Trophoblast cell (in vitro differentiated cells and primary cell): ENCODE measurements at regions not wholly inside any gene's neighbourhood (a gene's known extent, or its start where the extent isn't known, plus 50 kb on each side); places are given as distances from the start of the nearest gene placed in this dataset.

ENCODE experiments used
- DNase-seq, 2 donors: peaks; one replicate each; pipeline ENCODE4 v3.0.0-alpha.2; 2016
- H2AFZ ChIP-seq: 2 replicates; pipeline ENCODE4 v1.6.1; 2013; ENCODE audit warnings: low read length, moderate library complexity, mild to moderate bottlenecking; ENCODE audit not compliant: insufficient read depth, poor library complexity
- H2AK5ac ChIP-seq: 2 replicates; pipeline ENCODE4 v1.6.1; 2013; ENCODE audit warnings: mild to moderate bottlenecking, low read length
- H2BK120ac ChIP-seq: 2 replicates; pipeline ENCODE4 v1.6.1; 2013; ENCODE audit warnings: low read length, mild to moderate bottlenecking, moderate library complexity; ENCODE audit not compliant: insufficient read depth, poor library complexity
- H2BK12ac ChIP-seq: 2 replicates; pipeline ENCODE4 v1.6.1; 2013; ENCODE audit warnings: mild to moderate bottlenecking, low read length, moderate library complexity
- H2BK5ac ChIP-seq: 2 replicates; pipeline ENCODE4 v1.6.1; 2013; ENCODE audit warnings: low read length, low read depth, moderate library complexity, mild to moderate bottlenecking; ENCODE audit not compliant: poor library complexity
- H3K14ac ChIP-seq: 2 replicates; pipeline ENCODE4 v1.6.1; 2013; ENCODE audit warnings: mild to moderate bottlenecking, low read length
- H3K18ac ChIP-seq: 2 replicates; pipeline ENCODE4 v1.6.1; 2013; ENCODE audit warnings: mild to moderate bottlenecking, low read length
- H3K23ac ChIP-seq: 2 replicates; pipeline ENCODE4 v1.6.1; 2013; ENCODE audit warnings: low read length
- H3K27ac ChIP-seq: 2 replicates; pipeline ENCODE4 v1.5.1; 2013; ENCODE audit warnings: low read depth, mild to moderate bottlenecking, inconsistent platforms, low read length, moderate library complexity
- H3K27me3 ChIP-seq: 2 replicates; pipeline ENCODE4 v1.6.1; 2013; ENCODE audit warnings: inconsistent platforms, mild to moderate bottlenecking, low read length, moderate library complexity; ENCODE audit not compliant: insufficient read depth
- H3K36me3 ChIP-seq, 2 experiments: 1 replicate in 1 of 2; 2 replicates in 1 of 2; pipeline ENCODE4 v1.6.1; 2013; ENCODE audit warnings: low read length in 2 of 2, mild to moderate bottlenecking in 2 of 2, moderate library complexity in 1 of 2; ENCODE audit not compliant: insufficient read depth in 2 of 2, control insufficient read depth in 1 of 2
- H3K4ac ChIP-seq: 2 replicates; pipeline ENCODE4 v1.6.1; 2013; ENCODE audit warnings: low read depth, mild to moderate bottlenecking, low read length, moderate library complexity
- H3K4me1 ChIP-seq, 2 experiments: 1 replicate in 1 of 2; 2 replicates in 1 of 2; pipeline ENCODE4 v1.6.1; 2013; ENCODE audit warnings: low read length in 2 of 2, mild to moderate bottlenecking in 2 of 2, moderate library complexity in 1 of 2; ENCODE audit not compliant: insufficient read depth in 2 of 2, control insufficient read depth in 1 of 2
- H3K4me2 ChIP-seq: 2 replicates; pipeline ENCODE4 v1.6.1; 2013; ENCODE audit warnings: inconsistent platforms, mild to moderate bottlenecking, low read length, moderate library complexity
- H3K4me3 ChIP-seq: 2 replicates; pipeline ENCODE4 v1.5.1; 2013; ENCODE audit warnings: mild to moderate bottlenecking, low read depth, low read length, inconsistent platforms
- H3K79me1 ChIP-seq: one replicate; pipeline ENCODE4 v1.6.1; 2013; ENCODE audit warnings: low read length
- H3K79me2 ChIP-seq: 2 replicates; pipeline ENCODE4 v1.6.1; 2013; ENCODE audit warnings: low read length, mild to moderate bottlenecking; ENCODE audit not compliant: control insufficient read depth, insufficient read depth, poor library complexity
- H3K9ac ChIP-seq: 2 replicates; pipeline ENCODE4 v1.6.1; 2013; ENCODE audit warnings: mild to moderate bottlenecking, low read length
- H3K9me3 ChIP-seq: 2 replicates; pipeline ENCODE4 v1.6.1; 2013; ENCODE audit warnings: low read depth, mild to moderate bottlenecking, control low read depth, inconsistent platforms, low read length; ENCODE audit not compliant: insufficient read depth
- H4K12ac ChIP-seq: 2 replicates; pipeline ENCODE4 v1.6.1; 2013; ENCODE audit warnings: low read depth, mild to moderate bottlenecking, low read length, moderate library complexity
- H4K8ac ChIP-seq: 2 replicates; pipeline ENCODE4 v1.6.1; 2013; ENCODE audit warnings: low read depth, mild to moderate bottlenecking, low read length, moderate library complexity
- H4K91ac ChIP-seq: one replicate; pipeline ENCODE4 v1.6.1; 2013; ENCODE audit warnings: low read depth, mild to moderate bottlenecking, low read length, moderate library complexity
- WGBS: extraction: QIAGEN DNeasy Blood & Tissue Kit; methylation state at CpG from one replicate; pipeline ENCODE4 v1.1.7; 2013; ENCODE audit warnings: missing lambda C conversion rate; ENCODE audit not compliant: insufficient read length, insufficient coverage; ENCODE audit errors: extremely low coverage; 5-methylcytosine and 5-hydroxymethylcytosine counted together

DNA sequence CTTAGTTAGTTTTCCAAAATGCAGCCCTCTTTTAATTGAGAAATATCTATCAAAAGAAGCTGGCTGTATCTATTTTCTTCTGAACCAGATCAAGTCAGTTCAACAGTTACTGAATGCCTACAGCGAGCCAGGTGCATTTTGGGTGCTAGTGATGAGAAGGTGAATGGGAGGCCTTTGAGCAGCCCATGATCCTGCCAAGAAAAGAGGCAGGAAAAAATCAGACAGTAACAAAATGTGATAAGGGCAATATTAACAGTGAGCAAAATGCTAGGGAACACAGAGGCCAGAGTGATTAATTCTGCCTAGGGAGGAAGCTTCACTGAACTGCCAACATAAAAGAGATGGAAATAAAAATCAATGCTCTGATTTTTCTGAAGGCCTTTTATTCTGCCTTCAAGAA lies 248.5 kb downstream of the SNCA start:
- Histone ChIP-seq H3K9me3 (no peaks in the 10 kb centered on the region), H4K91ac (no peak overlapping the region), H3K27me3 (no peaks in the 10 kb centered on the region), H3K9ac (no peak overlapping the region), H3K4ac (no peak overlapping the region), H3K4me2 (no peak overlapping the region), H2BK120ac (no peak overlapping the region), H3K4me1 (peaks cover 0 to 2% of the 10 kb centered on the region in 2 experiments), H3K14ac (no peak overlapping the region), H4K12ac (no peak overlapping the region), H2AFZ (no peak overlapping the region), H2BK5ac (no peak overlapping the region), H3K18ac (no peak overlapping the region), H3K4me3 (no peak overlapping the region), H3K23ac (no peak overlapping the region), H4K8ac (no peak overlapping the region), H2BK12ac (no peak overlapping the region), H2AK5ac (no peak overlapping the region), H3K79me1 (no peaks in the 10 kb centered on the region), H3K79me2 (no peaks in the 10 kb centered on the region), H3K27ac (no peak overlapping the region), H3K36me3 (no peaks in the 10 kb centered on the region)
- DNase-seq, result no peak
- no CpG with 5 or more reads among the region's 1 CpG for WGBS

DNA sequence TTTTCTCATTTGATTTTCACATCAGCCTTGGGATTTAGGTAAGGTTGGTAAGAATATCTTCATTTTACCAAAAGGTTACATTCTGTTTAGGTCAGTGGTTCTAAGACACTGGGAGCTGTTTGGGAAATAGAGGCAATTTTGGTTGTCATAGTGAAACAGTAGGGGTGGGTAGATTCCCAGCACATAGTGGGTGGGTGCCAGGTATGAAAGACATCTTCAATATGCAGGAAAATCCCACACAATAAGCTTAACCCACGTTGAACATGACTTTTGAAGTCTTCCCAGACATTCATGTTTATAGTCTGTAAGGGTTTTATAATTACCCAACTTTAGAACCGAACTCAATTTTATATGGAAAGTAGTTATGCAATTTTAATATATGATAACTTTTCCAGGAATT lies 249.6 kb downstream of the SNCA start:
- WGBS, result no CpG with 5 or more reads among the region's 2 CpGs
- no peak overlapping the region for H2BK12ac ChIP-seq
- no peak overlapping the region for H2BK120ac ChIP-seq
- no peak overlapping the region for H4K91ac ChIP-seq
- H3K27me3 ChIP-seq, result no peaks in the 10 kb centered on the region
- H3K4me2 ChIP-seq, result no peak overlapping the region
- H2AFZ ChIP-seq, result no peak overlapping the region
- no peak overlapping the region for H4K12ac ChIP-seq
- H2BK5ac ChIP-seq, result no peak overlapping the region
- H3K14ac ChIP-seq, result no peak overlapping the region
- H3K9ac ChIP-seq, result no peak overlapping the region
- no peaks in the 10 kb centered on the region for H3K36me3 ChIP-seq
- no peaks in the 10 kb centered on the region for H3K9me3 ChIP-seq
- no peaks in the 10 kb centered on the region for H3K79me1 ChIP-seq
- no peak overlapping the region for H3K4me3 ChIP-seq
- H3K4ac ChIP-seq, result no peak overlapping the region
- no peak for DNase-seq
- H4K8ac ChIP-seq, result no peak overlapping the region
- no peaks in the 10 kb centered on the region for H3K79me2 ChIP-seq
- no peak overlapping the region for H2AK5ac ChIP-seq
- no peak overlapping the region for H3K27ac ChIP-seq
- no peak overlapping the region for H3K23ac ChIP-seq
- no peak overlapping the region for H3K18ac ChIP-seq
- peaks cover 0 to 2% of the 10 kb centered on the region in 2 experiments for H3K4me1 ChIP-seq

DNA sequence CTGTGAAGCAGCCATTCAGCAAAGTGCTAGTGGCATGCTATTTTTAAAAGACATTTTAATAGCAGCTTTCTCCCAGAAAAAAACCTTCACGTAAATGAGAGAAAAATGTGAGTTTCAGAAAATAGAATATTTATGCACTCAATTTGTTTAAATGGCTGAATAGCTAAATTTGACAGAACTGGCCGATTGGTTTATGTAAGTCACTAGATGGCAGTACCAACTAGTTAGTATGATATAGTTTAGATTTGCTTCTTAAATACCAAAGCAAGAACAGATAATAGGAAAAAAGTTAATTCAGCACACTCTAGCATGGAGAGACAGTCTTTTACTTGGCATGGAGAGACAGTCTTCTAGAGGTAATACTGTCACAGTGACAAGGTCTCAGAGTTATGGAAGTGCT lies 250.1 kb downstream of the SNCA start:
- H4K91ac ChIP-seq, result no peak overlapping the region
- H3K27me3 ChIP-seq, result no peaks in the 10 kb centered on the region
- no peaks in the 10 kb centered on the region for H3K79me1 ChIP-seq
- no peak overlapping the region for H4K8ac ChIP-seq
- H3K18ac ChIP-seq, result no peak overlapping the region
- peak in 1 of 2 donors; percentile 10 for DNase-seq
- H2BK120ac ChIP-seq, result no peak overlapping the region
- no peaks in the 10 kb centered on the region for H3K79me2 ChIP-seq
- H2BK12ac ChIP-seq, result no peak overlapping the region
- H2AFZ ChIP-seq, result no peak overlapping the region
- no peak overlapping the region for H3K27ac ChIP-seq
- no peaks in the 10 kb centered on the region for H3K9me3 ChIP-seq
- H4K12ac ChIP-seq, result no peak overlapping the region
- H2BK5ac ChIP-seq, result no peak overlapping the region
- no peak overlapping the region for H2AK5ac ChIP-seq
- H3K9ac ChIP-seq, result no peak overlapping the region
- peaks cover 0 to 2% of the 10 kb centered on the region in 2 experiments for H3K4me1 ChIP-seq
- no peak overlapping the region for H3K4ac ChIP-seq
- H3K23ac ChIP-seq, result no peak overlapping the region
- no peaks in the 10 kb centered on the region for H3K36me3 ChIP-seq
- H3K4me2 ChIP-seq, result no peak overlapping the region
- no peak overlapping the region for H3K14ac ChIP-seq
- no CpG with 5 or more reads among the region's 2 CpGs for WGBS
- H3K4me3 ChIP-seq, result no peak overlapping the region

DNA sequence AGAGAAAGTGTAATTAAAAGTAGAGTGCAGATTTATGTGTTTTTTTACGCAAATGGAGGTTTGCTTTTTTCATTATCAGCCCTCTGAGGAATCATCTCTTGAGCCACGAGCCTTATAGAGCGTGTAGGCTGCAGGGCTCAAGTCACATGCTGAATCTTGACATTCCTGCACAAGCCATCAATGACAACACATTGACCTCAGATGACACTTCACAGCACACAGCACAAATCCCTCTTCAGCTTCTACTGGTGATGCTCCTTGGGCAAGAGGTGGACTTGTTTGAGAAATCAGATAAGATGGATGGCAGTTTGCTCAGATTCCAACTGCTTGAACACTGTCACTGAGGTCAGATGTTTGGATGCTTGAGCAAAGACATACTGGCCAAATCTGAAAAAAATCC lies 250.6 kb downstream of the SNCA start:
- no peak overlapping the region for H3K18ac ChIP-seq
- no peak overlapping the region for H3K14ac ChIP-seq
- H3K4ac ChIP-seq, result no peak overlapping the region
- no peaks in the 10 kb centered on the region for H3K79me1 ChIP-seq
- no peaks in the 10 kb centered on the region for H3K9me3 ChIP-seq
- no peak overlapping the region for H4K8ac ChIP-seq
- H4K91ac ChIP-seq, result no peak overlapping the region
- H2AFZ ChIP-seq, result no peak overlapping the region
- H3K9ac ChIP-seq, result no peak overlapping the region
- DNase-seq, result peak in 1 of 2 donors; percentile 4
- no peak overlapping the region for H2BK5ac ChIP-seq
- H2BK12ac ChIP-seq, result no peak overlapping the region
- no peaks in the 10 kb centered on the region for H3K27me3 ChIP-seq
- no peaks in the 10 kb centered on the region for H3K36me3 ChIP-seq
- H3K4me3 ChIP-seq, result no peak overlapping the region
- peaks cover 0 to 2% of the 10 kb centered on the region in 2 experiments for H3K4me1 ChIP-seq
- no peak overlapping the region for H3K27ac ChIP-seq
- no CpG with 5 or more reads among the region's 3 CpGs for WGBS
- no peak overlapping the region for H2BK120ac ChIP-seq
- H3K4me2 ChIP-seq, result no peak overlapping the region
- no peak overlapping the region for H2AK5ac ChIP-seq
- H4K12ac ChIP-seq, result no peak overlapping the region
- no peak overlapping the region for H3K23ac ChIP-seq
- H3K79me2 ChIP-seq, result no peaks in the 10 kb centered on the region
